ENCODE measurements at regions not wholly inside any gene's neighbourhood (a gene's known extent, or its start where the extent isn't known, plus 50 kb on each side); places are given as distances from the start of the nearest gene placed in this dataset.

GRCh38 chr7:16978358-16979244 is 96.8 kb upstream of the AGR3 start:
- no peak for DNase-seq (ENCODE audit: low spot score)

GRCh38 chr7:16980539-16980938 is 98.8 kb upstream of the AGR3 start:
- no peak for DNase-seq (ENCODE audit: low spot score)

GRCh38 chr7:16982640-16983350 is 101.0 kb upstream of the AGR3 start:
- peak; percentile 29 for DNase-seq (ENCODE audit: low spot score)

GRCh38 chr7:16984375-16984774 is 102.6 kb upstream of the AGR3 start:
- no peak for DNase-seq (ENCODE audit: low spot score)

GRCh38 chr7:16985621-16986020 is 103.8 kb upstream of the AGR3 start:
- no peak for DNase-seq (ENCODE audit: low spot score)

GRCh38 chr7:16986755-16987154 is 105.0 kb upstream of the AGR3 start:
- no peak for DNase-seq (ENCODE audit: low spot score)

GRCh38 chr7:16989811-16990413 is 108.1 kb upstream of the AGR3 start:
- DNase-seq (ENCODE audit: low spot score) = no peak

- no peak for DNase-seq (ENCODE audit: low spot score)
Observed at GRCh38 chr7:16991551-16991950, 109.8 kb upstream of the AGR3 start.

GRCh38 chr7:16993543-16993942 is 111.8 kb upstream of the AGR3 start:
- no peak for DNase-seq (ENCODE audit: low spot score)

- DNase-seq (ENCODE audit: low spot score) = no peak
Observed at GRCh38 chr7:16998481-16999051, 116.8 kb upstream of the AGR3 start.

- no peak for DNase-seq (ENCODE audit: low spot score)
Observed at GRCh38 chr7:16999541-17000267, 117.9 kb upstream of the AGR3 start.

GRCh38 chr7:17005271-17005670 is 123.5 kb upstream of the AGR3 start:
- DNase-seq (ENCODE audit: low spot score) = no peak

- DNase-seq (ENCODE audit: low spot score) = no peak
Observed at GRCh38 chr7:17007841-17008240, 126.1 kb upstream of the AGR3 start.

GRCh38 chr7:17009007-17009719 is 127.4 kb upstream of the AGR3 start:
- DNase-seq (ENCODE audit: low spot score) = no peak

- no peak for DNase-seq (ENCODE audit: low spot score)
Observed at GRCh38 chr7:17009933-17010332, 128.2 kb upstream of the AGR3 start.

GRCh38 chr7:17010637-17011300 is 129.0 kb upstream of the AGR3 start:
- DNase-seq (ENCODE audit: low spot score) = no peak

GRCh38 chr7:17013204-17013603 is 131.4 kb upstream of the AGR3 start:
- no peak for DNase-seq (ENCODE audit: low spot score)

GRCh38 chr7:17014686-17015085 is 132.9 kb upstream of the AGR3 start:
- no peak for DNase-seq (ENCODE audit: low spot score)

GRCh38 chr7:17015598-17016031 is 133.8 kb upstream of the AGR3 start:
- DNase-seq (ENCODE audit: low spot score) = no peak

GRCh38 chr7:17016402-17017010 is 134.7 kb upstream of the AGR3 start:
- DNase-seq (ENCODE audit: low spot score) = no peak
